Uterus (tissue), 3 donors: ENCODE measurements at regions not wholly inside any gene's neighbourhood (a gene's known extent, or its start where the extent isn't known, plus 50 kb on each side); places are given as distances from the start of the nearest gene placed in this dataset.

Experiments used
- DNase-seq, 2 donors: peaks; one replicate each; pipeline ENCODE4 v3.0.0-alpha.2; 2019 to 2020
- H3K27ac ChIP-seq, 2 donors: fragments of 200-600 bp; sonication (generic); 1 replicate in 1 of 2; 2 replicates in 1 of 2; pipeline ENCODE4 v1.5.1; 2016 to 2018
- H3K27me3 ChIP-seq, 2 donors: fragments of 200-600 bp; sonication (generic); one replicate each; pipeline ENCODE4 v1.5.1; 2018 to 2019; ENCODE audit warnings: control low read depth in 1 of 2
- H3K36me3 ChIP-seq, 2 donors: fragments of 200-600 bp; sonication (generic); one replicate each; pipeline ENCODE4 v1.5.1; 2019; ENCODE audit warnings: control low read depth in 1 of 2
- H3K4me1 ChIP-seq, 2 donors: fragments of 200-600 bp; sonication (generic); one replicate each; pipeline ENCODE4 v1.5.1; 2018 to 2019; ENCODE audit warnings: control low read depth in 1 of 2
- H3K4me3 ChIP-seq, 2 donors: fragments of 200-600 bp; sonication (generic); 1 replicate in 1 of 2; 2 replicates in 1 of 2; pipeline ENCODE4 v1.5.1; 2018 to 2019; ENCODE audit warnings: mild to moderate bottlenecking in 1 of 2
- H3K9me3 ChIP-seq, 2 donors: fragments of 200-600 bp; sonication (generic); one replicate each; pipeline ENCODE4 v1.5.1; 2019; ENCODE audit warnings: control low read depth in 1 of 2
- CTCF ChIP-seq, 4 experiments: fragments of 200-600 bp in 2 of 4; fragments of 450-650 bp in 2 of 4; sonication (generic) in 2 of 4; IDR thresholded peaks; one replicate each; pipeline ENCODE4 v1.5.1; 2016 to 2019; ENCODE audit warnings: antibody characterized with exemption in 4 of 4, mild to moderate bottlenecking in 2 of 4, moderate library complexity in 1 of 4
- POLR2A ChIP-seq, 2 donors: fragments of 450-650 bp; IDR thresholded peaks; one replicate each; pipeline ENCODE4 v1.6.1; 2016; ENCODE audit warnings: antibody characterized with exemption in 2 of 2, mild to moderate bottlenecking in 1 of 2, moderate library complexity in 1 of 2
- intact Hi-C: fragments of 100-400 bp; cut with DNase I; formaldehyde crosslinking; loops from one replicate; pipeline ENCODE4 v1.15.1; 2023; ENCODE audit warnings: low total_unique reads
- donor health status: DM: yes; HTN: yes; CAD: no.

GRCh38 chrX:9316096-9316495, 148.8 kb upstream of the TBL1X start:
- no peaks in the 10 kb centered on the region for H3K27me3 ChIP-seq
- no peaks in the 10 kb centered on the region for H3K9me3 ChIP-seq
- no peak overlapping the region for H3K4me3 ChIP-seq
- no peak overlapping the region for H3K27ac ChIP-seq
- no peaks in the 10 kb centered on the region for H3K36me3 ChIP-seq
- intact Hi-C loops: no loop called here
- DNase-seq: no peak
- no peaks in the 10 kb centered on the region for H3K4me1 ChIP-seq
- TF ChIP-seq POLR2A (IDR thresholded peaks at IDR 0.05) (no peak), CTCF (IDR thresholded peaks at IDR 0.05) (no peak)

GRCh38 chrX:9317176-9317575, 147.7 kb upstream of the TBL1X start:
- H3K36me3 ChIP-seq: no peaks in the 10 kb centered on the region
- intact Hi-C loops: no loop called here
- H3K27me3 ChIP-seq: no peaks in the 10 kb centered on the region
- H3K4me1 ChIP-seq: no peaks in the 10 kb centered on the region
- no peak for DNase-seq
- no peaks in the 10 kb centered on the region for H3K9me3 ChIP-seq
- TF ChIP-seq CTCF (IDR thresholded peaks at IDR 0.05) (no peak), POLR2A (IDR thresholded peaks at IDR 0.05) (no peak)
- no peak overlapping the region for H3K27ac ChIP-seq
- no peak overlapping the region for H3K4me3 ChIP-seq

GRCh38 chrX:9318213-9318612, 146.6 kb upstream of the TBL1X start:
- no peak overlapping the region for H3K27ac ChIP-seq
- no peak for DNase-seq
- intact Hi-C loops: no loop called here
- no peaks in the 10 kb centered on the region for H3K4me1 ChIP-seq
- TF ChIP-seq POLR2A (IDR thresholded peaks at IDR 0.05): no peak
- TF ChIP-seq CTCF (IDR thresholded peaks at IDR 0.05): no peak
- H3K36me3 ChIP-seq: no peaks in the 10 kb centered on the region
- no peak overlapping the region for H3K4me3 ChIP-seq
- no peaks in the 10 kb centered on the region for H3K9me3 ChIP-seq
- H3K27me3 ChIP-seq: no peaks in the 10 kb centered on the region

GRCh38 chrX:9318766-9319165, 146.1 kb upstream of the TBL1X start:
- H3K4me1 ChIP-seq: no peaks in the 10 kb centered on the region
- no peak overlapping the region for H3K4me3 ChIP-seq
- TF ChIP-seq CTCF (IDR thresholded peaks at IDR 0.05): no peak
- no peak for TF ChIP-seq POLR2A (IDR thresholded peaks at IDR 0.05)
- H3K9me3 ChIP-seq: no peaks in the 10 kb centered on the region
- intact Hi-C loops: no loop called here
- H3K27me3 ChIP-seq: no peaks in the 10 kb centered on the region
- H3K27ac ChIP-seq: no peak overlapping the region
- no peaks in the 10 kb centered on the region for H3K36me3 ChIP-seq
- no peak for DNase-seq

GRCh38 chrX:9320940-9321339, 143.9 kb upstream of the TBL1X start:
- H3K9me3 ChIP-seq: no peaks in the 10 kb centered on the region
- H3K27ac ChIP-seq: no peak overlapping the region
- H3K4me3 ChIP-seq: no peak overlapping the region
- H3K4me1 ChIP-seq: no peaks in the 10 kb centered on the region
- intact Hi-C loops: no loop called here
- H3K27me3 ChIP-seq: no peaks in the 10 kb centered on the region
- DNase-seq: no peak
- TF ChIP-seq POLR2A (IDR thresholded peaks at IDR 0.05): no peak
- no peak for TF ChIP-seq CTCF (IDR thresholded peaks at IDR 0.05)
- H3K36me3 ChIP-seq: no peaks in the 10 kb centered on the region
